ENCODE measurements at regions not wholly inside any gene's neighbourhood (a gene's known extent, or its start where the extent isn't known, plus 50 kb on each side); places are given as distances from the start of the nearest gene placed in this dataset.

DNA sequence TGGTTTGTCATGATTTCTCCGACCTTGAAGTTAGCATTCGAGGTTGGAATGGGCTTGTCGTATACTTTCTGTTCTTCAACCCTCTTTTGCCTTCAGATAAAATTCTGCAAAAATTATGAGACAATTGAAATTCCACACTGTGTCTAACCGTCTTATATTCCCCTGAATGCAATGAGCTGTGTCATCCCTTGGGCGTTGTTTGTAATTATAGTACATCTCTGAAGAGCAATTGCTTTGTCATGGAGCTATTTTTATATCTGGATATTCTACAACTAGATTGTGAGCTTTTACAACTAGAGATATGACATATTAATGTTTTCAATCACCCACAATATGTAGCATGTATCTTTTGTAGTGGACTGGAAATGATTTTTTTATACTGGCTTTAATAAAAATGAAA, 631.8 kb upstream of the SLC10A2 start:
- TF ChIP-seq, protein P1, sequence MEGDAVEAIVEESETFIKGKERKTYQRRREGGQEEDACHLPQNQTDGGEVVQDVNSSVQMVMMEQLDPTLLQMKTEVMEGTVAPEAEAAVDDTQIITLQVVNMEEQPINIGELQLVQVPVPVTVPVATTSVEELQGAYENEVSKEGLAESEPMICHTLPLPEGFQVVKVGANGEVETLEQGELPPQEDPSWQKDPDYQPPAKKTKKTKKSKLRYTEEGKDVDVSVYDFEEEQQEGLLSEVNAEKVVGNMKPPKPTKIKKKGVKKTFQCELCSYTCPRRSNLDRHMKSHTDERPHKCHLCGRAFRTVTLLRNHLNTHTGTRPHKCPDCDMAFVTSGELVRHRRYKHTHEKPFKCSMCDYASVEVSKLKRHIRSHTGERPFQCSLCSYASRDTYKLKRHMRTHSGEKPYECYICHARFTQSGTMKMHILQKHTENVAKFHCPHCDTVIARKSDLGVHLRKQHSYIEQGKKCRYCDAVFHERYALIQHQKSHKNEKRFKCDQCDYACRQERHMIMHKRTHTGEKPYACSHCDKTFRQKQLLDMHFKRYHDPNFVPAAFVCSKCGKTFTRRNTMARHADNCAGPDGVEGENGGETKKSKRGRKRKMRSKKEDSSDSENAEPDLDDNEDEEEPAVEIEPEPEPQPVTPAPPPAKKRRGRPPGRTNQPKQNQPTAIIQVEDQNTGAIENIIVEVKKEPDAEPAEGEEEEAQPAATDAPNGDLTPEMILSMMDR (IDR thresholded peaks at IDR 0.05): no peak
- no peak for TF ChIP-seq POLR2A (IDR thresholded peaks at IDR 0.05)
